NCI-H1048 (cell line): ENCODE measurements at regions not wholly inside any gene's neighbourhood (a gene's known extent, or its start where the extent isn't known, plus 50 kb on each side); places are given as distances from the start of the nearest gene placed in this dataset.

Source experiments
- DNase-seq: peaks from one replicate; lab custom pipeline; 2025; lab: John Stamatoyannopoulos, UW

GRCh38 chr2:147125145-147125544 is 719.7 kb upstream of the ACVR2A start:
- DNase-seq = no peak

- DNase-seq = no peak
These were observed 721.9 kb upstream of the ACVR2A start for GRCh38 chr2:147122944-147123343.

- no peak for DNase-seq
These were observed 733.9 kb upstream of the ACVR2A start for GRCh38 chr2:147110962-147111361.

GRCh38 chr2:147110317-147110716 is 734.5 kb upstream of the ACVR2A start:
- no peak for DNase-seq

GRCh38 chr2:147109291-147109690 is 735.5 kb upstream of the ACVR2A start:
- no peak for DNase-seq

GRCh38 chr2:147108548-147108947 is 736.3 kb upstream of the ACVR2A start:
- DNase-seq = no peak

GRCh38 chr2:147101941-147102790 is 742.7 kb upstream of the ACVR2A start:
- no peak for DNase-seq

- no peak for DNase-seq
These were observed 744.3 kb upstream of the ACVR2A start for GRCh38 chr2:147100406-147101035.

GRCh38 chr2:147099845-147100244 is 745.0 kb upstream of the ACVR2A start:
- no peak for DNase-seq

GRCh38 chr2:147098940-147099339 is 745.9 kb upstream of the ACVR2A start:
- DNase-seq = no peak

- DNase-seq = no peak
These were observed 747.1 kb upstream of the ACVR2A start for GRCh38 chr2:147097747-147098146.

- no peak for DNase-seq
These were observed 748.2 kb upstream of the ACVR2A start for GRCh38 chr2:147096671-147097070.

GRCh38 chr2:147095376-147095775 is 749.5 kb upstream of the ACVR2A start:
- no peak for DNase-seq

- no peak for DNase-seq
These were observed 750.8 kb upstream of the ACVR2A start for GRCh38 chr2:147094077-147094476.

- DNase-seq = no peak
These were observed 752.6 kb upstream of the ACVR2A start for GRCh38 chr2:147092266-147092665.

- no peak for DNase-seq
These were observed 753.4 kb upstream of the ACVR2A start for GRCh38 chr2:147091448-147091847.

- DNase-seq = no peak
These were observed 756.0 kb upstream of the ACVR2A start for GRCh38 chr2:147088871-147089270.

GRCh38 chr2:147086715-147087114 is 758.1 kb upstream of the ACVR2A start:
- DNase-seq = no peak

- DNase-seq = no peak
These were observed 761.2 kb upstream of the ACVR2A start for GRCh38 chr2:147083664-147084063.

GRCh38 chr2:147082850-147083522 is 761.8 kb upstream of the ACVR2A start:
- peak; percentile 53 for DNase-seq

- DNase-seq = no peak
These were observed 763.0 kb upstream of the ACVR2A start for GRCh38 chr2:147081831-147082230.

GRCh38 chr2:147076634-147077033 is 768.2 kb upstream of the ACVR2A start:
- DNase-seq = no peak

GRCh38 chr2:147068071-147068470 is 776.8 kb upstream of the ACVR2A start:
- no peak for DNase-seq
